ENCODE measurements at regions not wholly inside any gene's neighbourhood (a gene's known extent, or its start where the extent isn't known, plus 50 kb on each side); places are given as distances from the start of the nearest gene placed in this dataset.

DNA sequence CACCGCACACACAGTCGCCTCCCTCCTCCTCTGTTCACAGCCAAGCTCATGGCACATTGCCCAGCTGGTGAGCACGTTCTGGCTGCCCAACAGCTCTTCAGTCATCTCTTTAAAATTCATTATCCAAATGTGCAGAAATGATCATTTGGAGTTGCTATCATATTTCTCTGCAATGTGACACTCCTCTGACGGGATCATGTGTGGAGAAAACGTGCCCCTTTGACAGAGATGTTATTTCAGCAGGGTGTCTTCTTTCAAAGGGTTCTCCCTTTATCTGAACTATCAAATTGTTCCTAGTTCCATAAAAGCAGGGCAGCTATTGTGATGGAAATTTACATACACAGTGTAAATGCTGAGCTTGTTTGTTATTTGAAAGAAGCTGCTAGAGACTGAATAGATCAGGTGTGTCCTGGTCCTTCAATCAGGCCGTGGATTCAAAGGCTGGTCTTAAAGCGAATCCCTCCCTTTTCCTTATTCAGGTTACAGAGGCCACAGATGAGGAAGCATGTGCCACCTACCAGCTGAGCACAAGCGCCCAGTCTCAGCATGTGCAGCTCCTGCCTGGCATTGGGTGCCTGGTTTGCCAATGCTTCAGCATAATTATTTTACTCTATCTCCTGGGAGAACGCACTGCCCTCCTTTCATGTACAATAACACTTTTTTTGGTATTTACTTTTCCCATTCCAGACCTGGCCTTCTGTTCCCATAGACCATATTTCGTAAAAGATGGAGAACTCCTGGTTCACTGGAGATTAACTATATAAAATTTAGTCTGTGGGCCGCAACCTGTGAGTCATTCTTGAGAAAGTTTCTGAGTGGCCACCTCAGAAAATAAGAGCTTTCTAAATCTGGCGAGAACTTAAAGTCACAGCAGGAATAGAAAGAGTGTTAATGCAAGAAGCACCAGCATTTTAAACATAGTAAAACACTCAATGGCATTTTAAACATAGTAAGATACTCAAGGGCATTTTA is 433.7 kb downstream of the ENC1 start:
- DNase-seq, result no peak

DNA sequence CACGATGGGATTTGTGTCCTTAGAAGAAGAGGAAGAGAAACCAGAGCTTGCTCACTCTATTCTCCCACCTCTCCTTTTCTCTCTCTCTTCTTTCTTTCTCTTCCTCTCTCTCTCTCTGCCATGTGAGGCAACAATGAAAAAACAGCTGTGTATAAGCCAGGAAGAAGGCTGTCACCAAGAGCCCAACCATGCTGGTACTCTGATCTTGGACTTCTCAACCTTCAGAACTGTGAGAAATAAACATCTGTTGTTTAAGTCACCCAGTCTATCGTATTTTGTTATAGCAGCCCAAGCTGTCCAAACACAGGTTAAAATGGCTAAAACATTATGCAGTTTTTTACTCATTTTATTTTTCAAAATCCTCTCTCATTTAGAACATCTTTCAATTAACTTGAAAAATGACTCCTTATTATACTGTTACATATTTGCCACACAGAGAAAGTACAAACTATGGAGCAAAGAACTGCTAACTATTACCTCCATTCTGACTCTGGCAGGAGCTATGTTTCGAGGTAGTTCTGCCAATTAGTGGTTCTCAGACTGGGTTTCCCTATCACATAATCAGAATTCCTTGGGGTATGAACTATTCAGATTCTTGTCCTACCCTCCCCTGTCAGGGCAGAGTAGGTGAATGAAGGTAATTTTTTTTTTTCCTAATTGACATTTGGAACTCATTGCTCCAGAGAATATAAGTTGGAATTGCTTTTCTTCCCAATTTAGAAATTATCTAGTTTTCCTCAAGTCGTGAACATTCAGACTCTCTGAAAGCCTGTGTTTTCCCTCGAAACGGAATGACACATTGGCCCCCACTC is 434.6 kb downstream of the ENC1 start:
- no peak for DNase-seq

DNA sequence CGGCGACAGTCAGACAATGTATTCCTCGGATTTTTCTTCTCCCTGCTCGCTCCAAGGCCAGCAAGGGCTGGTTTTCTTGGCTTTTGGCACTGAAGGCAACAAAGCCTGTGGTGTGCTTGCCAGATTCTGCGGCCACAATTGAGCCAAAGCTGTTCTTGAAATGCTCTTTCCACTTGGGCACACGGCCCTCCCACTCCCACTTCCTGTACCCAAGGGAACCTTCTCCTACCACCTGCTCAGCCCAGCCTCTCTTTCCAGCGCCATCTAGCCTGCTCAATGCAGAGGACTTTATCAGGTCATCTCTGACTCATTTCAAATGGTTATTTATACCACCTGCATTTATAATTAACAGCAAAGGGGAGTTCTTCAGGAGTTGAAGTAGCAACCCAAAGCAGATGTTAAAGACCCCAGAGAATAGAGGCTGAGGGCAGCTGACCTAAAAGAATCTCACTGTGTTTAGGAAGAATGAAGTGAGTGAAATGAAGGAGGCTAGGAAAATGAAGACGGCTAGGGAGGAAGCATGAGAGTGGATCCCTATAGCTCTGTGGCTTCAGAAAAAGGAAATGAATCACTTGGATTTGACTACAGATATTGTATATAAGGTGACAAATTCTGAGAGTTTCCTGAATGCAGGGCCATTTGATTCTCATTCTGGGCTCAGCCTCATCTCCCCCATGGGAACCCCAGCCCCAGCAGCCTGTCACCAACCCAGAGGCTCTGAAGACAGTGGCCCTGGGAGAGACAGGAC is 439.0 kb downstream of the ENC1 start:
- no peak for DNase-seq

- no peak for DNase-seq
Observed at GRCh38 chr5:74200560-74200959, 440.0 kb downstream of the ENC1 start.

GRCh38 chr5:74199436-74200210 is 440.9 kb downstream of the ENC1 start:
- DNase-seq, result no peak

- DNase-seq, result no peak
Observed at GRCh38 chr5:74199005-74199404, 441.5 kb downstream of the ENC1 start.

GRCh38 chr5:74198156-74198555 is 442.4 kb downstream of the ENC1 start:
- DNase-seq, result no peak

- DNase-seq, result no peak
Observed at GRCh38 chr5:74196233-74196632, 444.3 kb downstream of the ENC1 start.

GRCh38 chr5:74194196-74194595 is 446.3 kb downstream of the ENC1 start:
- DNase-seq, result no peak

GRCh38 chr5:74192606-74193299 is 447.8 kb downstream of the ENC1 start:
- DNase-seq, result no peak

GRCh38 chr5:74188351-74189105 is 452.0 kb downstream of the ENC1 start:
- DNase-seq, result no peak

DNA sequence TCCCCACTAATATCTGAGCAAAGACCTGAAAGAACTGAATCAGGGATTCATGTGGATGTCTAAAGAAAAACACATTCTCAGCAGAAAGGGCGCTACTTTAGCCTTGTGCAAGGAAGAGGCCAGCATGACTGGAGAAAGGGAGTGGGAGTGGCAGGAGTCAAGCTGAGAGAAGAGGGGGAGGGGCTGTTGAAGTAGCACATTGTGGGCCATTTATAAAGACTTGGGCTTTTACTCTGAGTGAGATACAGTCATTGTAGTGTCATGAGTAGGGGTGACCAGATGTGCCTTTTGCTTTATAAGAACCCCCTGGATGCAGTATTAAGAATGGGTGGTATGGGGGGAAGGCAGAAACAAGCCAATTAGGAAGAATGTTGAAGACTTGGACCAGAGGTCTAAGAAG is 452.8 kb downstream of the ENC1 start:
- DNase-seq, result no peak

- DNase-seq, result no peak
Observed at GRCh38 chr5:74186356-74187315, 453.9 kb downstream of the ENC1 start.

DNA sequence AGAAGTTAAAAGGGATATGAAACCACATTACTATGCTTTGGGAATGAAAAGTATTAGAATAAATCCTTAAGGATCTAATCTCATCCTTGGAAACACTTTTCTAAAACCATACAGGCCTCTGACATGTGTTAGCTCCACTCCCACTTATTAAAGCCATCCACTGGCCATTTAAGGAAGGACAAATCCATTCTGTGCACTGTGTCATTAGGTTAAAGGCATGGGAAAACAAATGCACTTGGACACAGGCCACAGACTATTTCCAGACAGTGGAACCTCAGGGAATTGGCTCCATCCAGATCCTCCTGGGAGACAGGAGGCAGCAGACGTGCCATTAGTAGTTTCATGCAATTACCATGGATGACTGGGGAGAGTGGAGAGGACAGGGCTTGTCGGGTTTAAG is 454.9 kb downstream of the ENC1 start:
- no peak for DNase-seq

DNA sequence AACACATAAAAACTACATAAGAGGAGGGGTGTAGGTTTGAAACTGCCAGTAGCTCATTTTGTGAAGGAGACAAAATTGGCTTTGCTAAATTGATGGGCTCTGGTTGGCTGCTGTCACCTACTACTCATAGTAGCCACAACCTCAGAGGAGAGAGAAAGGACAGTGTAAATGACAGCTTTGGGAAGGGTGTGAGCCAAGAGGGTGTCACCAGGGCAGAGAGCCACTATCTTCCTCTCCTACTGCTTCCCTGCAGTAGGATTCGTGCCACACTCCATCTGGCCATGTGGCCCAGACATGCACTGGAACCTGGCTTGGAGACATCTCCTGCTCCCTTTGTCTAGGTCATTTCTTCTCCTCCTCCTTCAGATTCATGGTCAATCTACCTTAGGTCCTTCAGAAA is 455.9 kb downstream of the ENC1 start:
- no peak for DNase-seq

- DNase-seq, result no peak
Observed at GRCh38 chr5:74183041-74183440, 457.5 kb downstream of the ENC1 start.

DNA sequence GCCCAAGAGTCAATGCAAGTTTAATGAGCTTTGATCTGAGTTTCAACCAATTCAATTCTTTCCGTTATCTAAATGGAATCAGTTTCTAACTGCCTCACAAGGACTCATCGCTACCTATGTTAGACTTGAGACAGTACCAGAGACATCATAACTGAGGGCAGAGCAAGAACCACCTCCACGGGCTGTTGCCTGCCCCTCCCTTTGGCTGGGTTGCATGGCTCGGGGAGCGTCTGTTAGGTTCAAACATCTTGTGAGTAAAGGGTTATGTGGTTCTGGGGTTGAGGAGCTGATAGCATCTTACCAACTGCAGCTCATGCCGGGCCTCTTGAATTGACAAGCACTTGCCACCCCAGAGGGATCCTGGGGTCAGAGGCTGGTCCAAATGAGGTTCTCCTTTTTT is 457.9 kb downstream of the ENC1 start:
- no peak for DNase-seq

DNA sequence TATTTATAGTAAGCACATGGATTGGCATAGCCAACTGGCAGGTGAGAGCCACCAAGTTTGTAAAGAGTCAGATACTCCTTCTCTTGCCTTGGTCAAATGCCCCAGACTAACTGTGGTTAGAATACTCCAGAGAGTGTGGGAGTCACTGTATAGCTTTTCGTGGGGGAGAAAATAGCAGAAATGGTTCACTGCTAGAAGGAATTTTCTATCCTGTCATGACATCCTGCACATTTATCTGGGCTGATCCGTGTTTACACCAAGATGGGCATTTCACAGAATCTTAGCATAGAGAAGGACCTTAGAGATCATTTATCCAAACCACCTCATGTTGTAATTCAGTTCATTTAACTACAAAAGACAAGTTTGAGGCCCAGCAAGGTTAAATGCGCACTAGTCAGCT is 460.8 kb downstream of the ENC1 start:
- no peak for DNase-seq

- no peak for DNase-seq
Observed at GRCh38 chr5:74179179-74179578, 461.3 kb downstream of the ENC1 start.

DNA sequence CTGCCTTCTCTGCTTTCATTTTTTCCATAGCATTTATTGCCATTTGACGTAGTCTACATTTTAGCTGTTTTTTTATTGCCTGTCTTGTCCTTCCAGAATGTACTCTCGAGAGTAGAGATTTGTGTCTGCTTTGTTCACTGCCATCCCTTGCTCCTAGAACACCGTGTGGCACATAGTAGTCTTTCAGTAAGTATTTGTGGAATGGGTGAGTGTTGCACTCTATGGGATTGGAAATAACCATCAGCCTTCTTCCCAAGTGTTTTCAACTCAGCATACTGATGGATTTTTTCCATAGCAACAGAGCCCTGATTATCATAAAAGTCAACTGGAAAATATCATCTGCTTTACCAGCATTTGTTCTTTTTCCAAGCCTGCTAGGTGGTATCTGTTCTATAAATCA is 462.6 kb downstream of the ENC1 start:
- DNase-seq, result no peak
